Non-pigmented ciliary epithelial cell (primary cell): ENCODE measurements at regions not wholly inside any gene's neighbourhood (a gene's known extent, or its start where the extent isn't known, plus 50 kb on each side); places are given as distances from the start of the nearest gene placed in this dataset.

Experiments used
- DNase-seq: peaks from one replicate; pipeline ENCODE4 v3.0.0-alpha.2; 2010; ENCODE audit warnings: low read depth

- DNase-seq = no peak
Observed at GRCh38 chr12:84601483-84601882, 311.1 kb downstream of the SLC6A15 start.

- peak; percentile 13 for DNase-seq
Observed at GRCh38 chr12:84599539-84599938, 313.1 kb downstream of the SLC6A15 start.

DNA sequence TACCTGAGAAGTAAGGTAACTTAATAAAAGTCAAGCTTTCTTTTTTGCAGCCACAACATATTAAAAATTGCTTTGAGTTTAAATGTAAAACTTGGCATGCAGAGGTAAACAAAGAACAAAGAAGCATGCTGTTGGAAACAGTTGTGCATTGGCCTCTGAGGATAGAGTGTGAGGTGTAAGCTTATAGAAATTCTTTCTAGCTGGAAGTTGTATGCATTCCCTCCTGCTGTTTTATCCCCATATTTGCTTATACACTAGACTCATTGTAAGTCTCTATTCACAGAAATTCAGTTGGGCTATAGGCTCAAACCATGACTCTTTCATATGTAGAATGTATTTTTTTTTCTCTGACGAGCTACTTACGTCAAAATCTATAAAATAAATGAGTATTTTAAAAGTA lies 316.3 kb downstream of the SLC6A15 start:
- no peak for DNase-seq

DNA sequence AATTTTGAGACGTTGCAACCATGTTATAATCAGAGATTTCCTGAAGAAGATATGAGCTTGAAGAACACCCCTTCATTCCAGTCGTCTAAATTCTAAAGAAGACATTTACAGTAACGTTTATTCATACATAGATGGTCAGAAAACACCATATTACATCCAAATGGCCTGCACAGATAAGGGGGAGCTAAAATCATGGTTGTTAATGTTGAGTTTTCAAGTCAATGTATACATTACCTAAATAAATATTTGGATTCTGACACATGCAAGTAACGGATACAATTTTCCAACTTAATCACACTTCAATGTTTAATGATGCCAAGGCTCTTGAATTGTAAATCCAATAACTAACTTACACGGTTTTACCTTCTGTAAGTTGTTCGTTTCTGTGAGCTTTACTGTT lies 318.4 kb downstream of the SLC6A15 start:
- DNase-seq = no peak

- DNase-seq = no peak
Observed at GRCh38 chr12:84585776-84586395, 326.7 kb downstream of the SLC6A15 start.

- no peak for DNase-seq
Observed at GRCh38 chr12:84572196-84572595, 340.4 kb downstream of the SLC6A15 start.

- DNase-seq = no peak
Observed at GRCh38 chr12:84562331-84562730, 350.3 kb downstream of the SLC6A15 start.

GRCh38 chr12:84561351-84561750 lies 351.2 kb downstream of the SLC6A15 start:
- no peak for DNase-seq

DNA sequence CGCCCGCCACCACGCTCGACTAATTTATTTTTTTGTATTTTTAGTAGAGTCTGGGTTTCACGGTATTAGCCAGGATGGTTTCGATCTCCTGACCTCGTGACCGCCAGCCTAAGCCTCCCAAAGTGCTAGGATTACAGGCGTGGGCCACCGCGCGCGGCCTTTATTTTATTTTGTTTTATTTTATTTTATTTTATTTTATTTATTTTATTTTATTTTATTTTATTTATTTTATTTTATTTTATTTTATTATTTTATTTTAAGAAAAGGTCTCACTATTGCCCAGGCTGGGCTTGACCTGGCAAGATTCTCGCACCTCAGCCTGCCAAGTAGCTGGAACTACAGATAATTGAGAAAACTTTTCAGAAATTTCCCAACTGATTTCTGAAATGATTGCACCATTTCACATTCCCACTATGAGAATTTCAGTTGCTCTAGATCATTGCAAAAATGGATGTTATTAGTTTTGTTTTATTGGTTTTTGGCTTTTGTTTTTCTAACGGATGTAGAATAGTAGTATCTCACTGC lies 358.3 kb downstream of the SLC6A15 start:
- no peak for DNase-seq

GRCh38 chr12:84553331-84554117 lies 359.1 kb downstream of the SLC6A15 start:
- DNase-seq = no peak

DNA sequence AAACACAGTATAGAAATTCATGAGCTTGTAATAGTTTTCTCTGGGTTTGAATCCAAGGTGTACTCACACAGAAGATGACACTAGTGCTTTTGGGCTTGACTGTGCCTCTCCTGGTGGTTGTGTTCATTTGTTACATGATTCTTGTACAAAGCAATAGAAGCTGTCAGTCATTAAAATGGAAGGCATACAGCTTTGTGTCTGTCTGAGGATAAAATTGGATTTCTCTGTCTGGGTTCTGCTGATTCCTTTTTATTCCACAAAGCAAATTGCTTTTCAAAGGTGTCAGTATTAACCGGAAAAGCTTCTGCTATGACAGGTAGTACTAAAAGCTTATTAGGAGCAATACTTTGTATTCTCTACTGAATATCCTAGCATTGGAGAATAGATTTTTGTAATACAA lies 361.2 kb downstream of the SLC6A15 start:
- no peak for DNase-seq

GRCh38 chr12:84550518-84550917 lies 362.1 kb downstream of the SLC6A15 start:
- DNase-seq = no peak

DNA sequence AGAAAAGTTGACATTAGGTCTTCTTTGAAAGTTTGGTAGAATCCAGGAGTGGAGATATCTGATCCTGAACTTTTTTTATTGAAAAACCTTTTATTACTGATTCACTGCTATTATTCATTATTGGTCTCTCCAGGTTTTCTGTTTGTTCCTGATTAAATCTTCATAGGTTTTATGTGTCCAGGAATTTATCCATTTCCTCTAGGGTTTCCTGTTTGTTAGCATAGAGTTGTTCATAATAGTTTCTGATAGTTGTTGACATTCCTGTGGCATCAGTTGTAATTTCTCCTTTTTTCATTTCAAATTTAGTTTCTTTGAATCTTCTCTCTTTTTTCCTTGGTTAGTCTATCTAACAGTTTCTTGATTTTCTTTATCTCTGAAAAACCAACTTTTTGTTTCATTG lies 370.3 kb downstream of the SLC6A15 start:
- no peak for DNase-seq

GRCh38 chr12:84537666-84538065 lies 374.9 kb downstream of the SLC6A15 start:
- no peak for DNase-seq

DNA sequence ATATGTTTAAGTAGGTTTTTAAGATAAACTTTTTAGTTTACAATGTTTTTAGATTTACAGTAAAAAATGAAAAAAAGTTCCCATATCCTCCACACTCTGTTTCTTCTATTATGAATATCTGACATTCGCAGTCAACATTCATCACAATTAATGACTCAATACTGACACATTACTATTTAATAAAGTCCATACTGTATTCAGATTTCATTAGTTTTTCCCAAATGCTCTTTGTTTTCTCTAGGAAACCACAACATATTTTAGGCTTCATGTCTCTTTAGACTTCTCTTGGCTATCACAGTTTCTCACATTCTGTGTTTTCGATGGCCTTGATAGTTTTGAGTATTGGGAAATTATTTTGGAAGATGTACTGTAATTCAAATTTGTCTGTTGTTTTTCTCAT lies 399.8 kb downstream of the SLC6A15 start:
- DNase-seq = no peak

DNA sequence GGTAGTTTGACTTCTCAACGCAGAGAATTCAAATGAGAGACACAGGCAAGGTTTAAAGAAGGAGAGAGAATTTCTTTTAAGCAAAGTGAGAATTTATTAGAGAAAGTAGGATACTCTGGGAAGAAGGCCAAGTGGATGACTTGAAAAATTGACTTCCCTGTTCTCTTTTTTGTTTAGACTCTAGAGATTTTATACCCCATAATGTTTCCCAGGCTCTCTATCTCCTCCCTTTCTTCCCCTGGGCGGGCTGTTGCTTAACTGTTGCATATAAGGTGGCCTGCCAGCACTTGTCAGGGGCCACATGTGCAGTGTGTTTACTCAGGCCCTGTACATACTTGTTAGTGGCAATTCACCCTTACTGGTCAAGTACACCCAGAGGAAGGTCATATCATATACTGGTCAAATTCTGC lies 403.7 kb downstream of the SLC6A15 start:
- no peak for DNase-seq

- peak; percentile 45 for DNase-seq
Observed at GRCh38 chr12:84507956-84508850, 404.4 kb downstream of the SLC6A15 start.

- DNase-seq = no peak
Observed at GRCh38 chr12:84506282-84506681, 406.3 kb downstream of the SLC6A15 start.

GRCh38 chr12:84502907-84503787 lies 409.5 kb downstream of the SLC6A15 start:
- peak; percentile 52 for DNase-seq

- DNase-seq = no peak
Observed at GRCh38 chr12:84502180-84502860, 410.3 kb downstream of the SLC6A15 start.

- DNase-seq = no peak
Observed at GRCh38 chr12:84497819-84498218, 414.8 kb downstream of the SLC6A15 start.
